Breast epithelium (tissue), 4 donors: ENCODE measurements at regions not wholly inside any gene's neighbourhood (a gene's known extent, or its start where the extent isn't known, plus 50 kb on each side); places are given as distances from the start of the nearest gene placed in this dataset.

Experiments
- DNase-seq, 2 donors: peaks; one replicate each; pipeline ENCODE4 v3.0.0-alpha.2; 2019; ENCODE audit warnings: low spot score in 2 of 2
- H3K27ac ChIP-seq, 2 donors: fragments of 200-600 bp; sonication (generic) in 1 of 2; one replicate each; pipeline ENCODE4 v1.5.1; 2016 to 2019; ENCODE audit warnings: mild to moderate bottlenecking in 1 of 2
- H3K27me3 ChIP-seq, 2 donors: fragments of 200-600 bp; sonication (generic) in 1 of 2; one replicate each; pipeline versions ENCODE4 v1.5.1 to v1.6.0; 2017 to 2019; ENCODE audit warnings: control low read depth in 1 of 2, mild to moderate bottlenecking in 1 of 2
- H3K36me3 ChIP-seq: fragments of 200-600 bp; one replicate; pipeline ENCODE4 v1.5.1; 2019
- H3K4me1 ChIP-seq, 2 donors: fragments of 200-600 bp; sonication (generic); one replicate each; pipeline ENCODE4 v1.5.1; 2016 to 2019; ENCODE audit warnings: control low read depth in 1 of 2
- H3K4me3 ChIP-seq, 3 donors: fragments of 200-600 bp; sonication (generic); 1 replicate in 2 of 3; 2 replicates in 1 of 3; pipeline ENCODE4 v1.5.1; 2016 to 2019; ENCODE audit warnings: mild to moderate bottlenecking in 3 of 3, moderate library complexity in 2 of 3
- H3K9me3 ChIP-seq, 2 donors: fragments of 200-600 bp; sonication (generic) in 1 of 2; one replicate each; pipeline ENCODE4 v1.5.1; 2016 to 2019; ENCODE audit warnings: control low read depth in 1 of 2
- POLR2A ChIP-seq: fragments of 450-650 bp; IDR thresholded peaks from one replicate; pipeline ENCODE4 v1.6.1; 2016; ENCODE audit warnings: antibody characterized with exemption, mild to moderate bottlenecking, moderate library complexity
- POLR2AphosphoS5 ChIP-seq, 3 donors: sonication (generic); formaldehyde crosslinking; IDR thresholded peaks; one replicate each; pipeline ENCODE4 v1.6.1; 2017; ENCODE audit warnings: antibody characterized with exemption in 3 of 3
- intact Hi-C: fragments of 100-400 bp; cut with DNase I; formaldehyde crosslinking; loops from one replicate; pipeline ENCODE4 v1.15.1; 2023; ENCODE audit warnings: low total_unique reads
- TF ChIP-seq, protein P1 (sequence below), 3 donors: fragments of 450-650 bp; IDR thresholded peaks; one replicate each; pipeline ENCODE4 v1.5.1; 2016 to 2017; ENCODE audit warnings: antibody characterized with exemption in 3 of 3, mild to moderate bottlenecking in 3 of 3, moderate library complexity in 3 of 3

DNA sequence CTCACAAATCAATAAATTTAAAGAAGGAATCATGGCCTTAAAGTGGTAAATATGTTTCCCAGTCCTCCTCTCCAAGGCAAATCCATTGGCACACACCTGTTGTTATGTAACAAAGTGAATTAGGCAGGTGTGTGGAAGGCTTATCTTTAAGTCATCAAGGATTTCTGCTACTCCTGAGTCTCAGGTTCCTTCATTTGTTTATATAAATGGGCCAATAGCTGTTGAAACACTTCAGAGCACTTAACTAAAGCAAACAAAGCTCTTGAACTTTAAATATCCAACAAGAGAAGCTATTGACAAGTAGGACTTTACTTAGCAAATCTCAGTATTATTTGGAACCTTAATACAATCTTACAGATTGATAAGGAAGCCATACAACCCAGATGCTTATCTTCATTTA lies 99.3 kb upstream of the ESRRG start:
- Histone ChIP-seq H3K36me3 (no peaks in the 10 kb centered on the region), H3K9me3 (no peaks in the 10 kb centered on the region), H3K27me3 (no peaks in the 10 kb centered on the region), H3K27ac (no peak overlapping the region), H3K4me3 (no peak overlapping the region), H3K4me1 (no peaks in the 10 kb centered on the region)
- intact Hi-C loops: no loop called here
- TF ChIP-seq POLR2AphosphoS5 (IDR thresholded peaks at IDR 0.05) (no peak), POLR2A (no peak)
- TF ChIP-seq, protein P1, sequence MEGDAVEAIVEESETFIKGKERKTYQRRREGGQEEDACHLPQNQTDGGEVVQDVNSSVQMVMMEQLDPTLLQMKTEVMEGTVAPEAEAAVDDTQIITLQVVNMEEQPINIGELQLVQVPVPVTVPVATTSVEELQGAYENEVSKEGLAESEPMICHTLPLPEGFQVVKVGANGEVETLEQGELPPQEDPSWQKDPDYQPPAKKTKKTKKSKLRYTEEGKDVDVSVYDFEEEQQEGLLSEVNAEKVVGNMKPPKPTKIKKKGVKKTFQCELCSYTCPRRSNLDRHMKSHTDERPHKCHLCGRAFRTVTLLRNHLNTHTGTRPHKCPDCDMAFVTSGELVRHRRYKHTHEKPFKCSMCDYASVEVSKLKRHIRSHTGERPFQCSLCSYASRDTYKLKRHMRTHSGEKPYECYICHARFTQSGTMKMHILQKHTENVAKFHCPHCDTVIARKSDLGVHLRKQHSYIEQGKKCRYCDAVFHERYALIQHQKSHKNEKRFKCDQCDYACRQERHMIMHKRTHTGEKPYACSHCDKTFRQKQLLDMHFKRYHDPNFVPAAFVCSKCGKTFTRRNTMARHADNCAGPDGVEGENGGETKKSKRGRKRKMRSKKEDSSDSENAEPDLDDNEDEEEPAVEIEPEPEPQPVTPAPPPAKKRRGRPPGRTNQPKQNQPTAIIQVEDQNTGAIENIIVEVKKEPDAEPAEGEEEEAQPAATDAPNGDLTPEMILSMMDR (IDR thresholded peaks at IDR 0.05): no peak
- DNase-seq: no peak

DNA sequence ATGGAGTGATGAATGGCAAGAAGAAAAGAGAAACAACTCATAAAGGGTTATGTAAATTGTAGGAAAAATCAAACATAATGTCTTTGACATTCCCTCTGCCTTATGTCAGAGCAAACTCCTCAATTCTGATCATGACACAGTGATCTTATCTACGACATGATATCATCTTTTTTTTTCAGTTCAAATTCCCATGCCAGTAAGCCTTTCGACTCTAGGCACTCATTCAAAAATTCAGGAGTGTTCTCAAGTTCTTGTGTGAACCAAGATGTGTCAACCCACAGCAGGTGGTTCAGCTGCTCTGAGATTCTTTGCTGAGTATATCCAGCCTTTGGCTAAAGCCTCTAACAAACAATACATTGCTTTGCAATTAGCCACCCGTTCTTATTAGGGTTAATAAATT lies 97.1 kb upstream of the ESRRG start:
- Histone ChIP-seq H3K4me1 (no peaks in the 10 kb centered on the region), H3K36me3 (no peaks in the 10 kb centered on the region)

DNA sequence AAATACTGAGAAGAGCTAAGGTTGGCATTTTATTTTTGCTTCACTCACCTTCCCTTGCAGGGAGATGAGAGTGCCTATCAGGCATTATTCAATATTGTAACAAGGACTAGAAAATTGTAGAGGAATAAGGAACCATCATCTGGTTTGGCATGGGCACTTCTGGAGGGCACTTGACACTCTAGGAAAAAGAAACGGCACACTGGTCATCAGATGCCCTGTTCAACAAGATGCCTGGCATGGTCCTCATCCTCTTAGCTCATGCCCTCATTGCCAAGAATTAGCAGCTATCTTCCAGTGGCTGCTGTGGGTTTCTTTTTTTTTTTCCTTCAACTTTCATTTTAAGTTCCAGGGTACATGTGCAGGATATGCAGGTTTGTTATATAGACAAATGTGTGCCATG lies 95.1 kb upstream of the ESRRG start:
- Histone ChIP-seq H3K27ac (no peak overlapping the region), H3K9me3 (no peaks in the 10 kb centered on the region), H3K4me3 (no peak overlapping the region), H3K36me3 (no peaks in the 10 kb centered on the region), H3K4me1 (no peaks in the 10 kb centered on the region), H3K27me3 (no peaks in the 10 kb centered on the region)
- DNase-seq: no peak
- intact Hi-C loops: no loop called here
- TF ChIP-seq POLR2A: no peak
- no peak for TF ChIP-seq POLR2AphosphoS5 (IDR thresholded peaks at IDR 0.05)
- TF ChIP-seq, protein P1 (IDR thresholded peaks at IDR 0.05): no peak

More for the DNA sequence above, 97.1 kb upstream of the ESRRG start:
- intact Hi-C loops: no loop called here
- no peaks in the 10 kb centered on the region for H3K27me3 ChIP-seq
- TF ChIP-seq, protein P1 (IDR thresholded peaks at IDR 0.05): no peak
- TF ChIP-seq POLR2A (no peak), POLR2AphosphoS5 (IDR thresholded peaks at IDR 0.05) (no peak)
- no peak overlapping the region for H3K27ac ChIP-seq
- H3K9me3 ChIP-seq: no peaks in the 10 kb centered on the region
- H3K4me3 ChIP-seq: no peak overlapping the region
- no peak for DNase-seq

DNA sequence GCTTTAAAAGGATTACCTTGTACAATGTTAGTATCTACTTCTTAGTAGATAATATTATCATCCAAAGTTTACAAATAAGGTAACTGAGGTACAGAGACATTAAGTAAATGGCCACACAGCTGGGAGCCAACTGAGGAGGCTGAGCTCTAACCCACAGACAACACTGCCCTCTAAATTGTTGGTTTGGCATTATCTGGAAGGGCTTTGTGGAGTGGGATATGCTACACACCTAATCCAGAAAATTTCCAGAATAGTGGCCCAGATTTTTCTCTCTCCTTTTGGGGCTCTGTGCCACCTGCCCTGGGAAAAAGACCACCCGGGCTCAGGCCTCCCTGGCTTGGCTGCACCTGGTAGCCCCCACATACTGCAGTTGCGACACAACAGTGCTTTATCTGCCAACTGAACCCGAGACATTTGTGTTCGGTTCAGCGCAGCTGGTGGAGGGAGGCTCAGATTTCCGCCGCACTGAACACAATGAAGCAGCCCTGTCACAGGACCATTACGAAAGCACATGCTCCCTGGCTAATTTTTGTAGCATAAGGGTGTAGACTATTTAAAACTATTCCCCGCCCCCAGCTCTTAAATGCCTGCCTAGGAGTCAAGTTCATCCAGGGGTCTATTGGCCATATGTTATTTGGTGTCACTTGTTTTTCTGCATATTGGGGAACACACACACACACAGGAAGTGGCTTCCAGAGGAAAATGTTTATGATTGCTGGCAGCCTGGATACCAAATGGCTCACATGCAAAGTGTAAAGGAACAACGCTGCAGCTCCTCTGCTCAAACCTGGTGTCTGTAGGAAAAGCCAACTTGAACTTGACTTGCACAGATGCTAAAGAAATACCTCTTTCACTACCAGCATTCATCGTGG lies 92.3 kb upstream of the ESRRG start:
- Histone ChIP-seq H3K27ac (no peak overlapping the region), H3K9me3 (no peaks in the 10 kb centered on the region), H3K36me3 (no peaks in the 10 kb centered on the region), H3K4me1 (no peaks in the 10 kb centered on the region), H3K4me3 (no peak overlapping the region), H3K27me3 (no peaks in the 10 kb centered on the region)
- intact Hi-C loops: no loop called here
- no peak for DNase-seq
- TF ChIP-seq, protein P1 (IDR thresholded peaks at IDR 0.05): no peak
- no peak for TF ChIP-seq POLR2AphosphoS5 (IDR thresholded peaks at IDR 0.05)
- TF ChIP-seq POLR2A: no peak

DNA sequence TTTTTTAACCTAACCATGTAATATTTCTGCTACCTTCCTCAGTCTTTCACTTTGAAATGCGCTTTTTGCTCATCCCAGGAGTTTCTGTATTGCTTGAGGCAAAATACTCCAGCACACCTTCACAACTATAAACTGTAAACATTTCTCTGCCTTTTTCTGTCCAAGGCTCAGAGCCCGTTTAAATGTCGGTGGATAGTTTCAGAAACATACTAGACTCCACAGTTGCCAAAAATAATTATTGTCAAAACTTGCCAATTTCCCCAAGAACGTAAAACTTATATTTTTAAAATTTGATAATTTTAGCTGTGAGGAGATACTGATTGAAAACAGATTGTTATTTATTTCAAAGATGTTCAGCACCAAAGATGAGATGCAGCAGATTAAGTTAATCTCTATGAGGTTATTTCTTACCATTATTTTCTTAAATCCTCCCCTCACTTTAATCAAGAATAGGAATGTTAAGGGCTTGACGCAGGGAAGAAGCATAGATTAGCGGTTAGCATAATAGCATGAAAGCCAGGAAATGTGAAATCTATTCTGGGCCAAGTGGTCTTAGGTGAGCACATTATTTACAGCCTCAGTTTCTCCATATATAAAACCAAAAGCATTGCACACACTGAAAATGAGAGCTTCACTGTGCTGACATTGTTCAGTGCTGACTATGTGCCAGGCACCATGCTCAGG lies 91.5 kb upstream of the ESRRG start:
- DNase-seq: no peak
- intact Hi-C loops: no loop called here
- H3K27ac ChIP-seq: no peak overlapping the region

More for the DNA sequence above, 91.5 kb upstream of the ESRRG start:
- Histone ChIP-seq H3K4me1 (no peaks in the 10 kb centered on the region), H3K4me3 (no peak overlapping the region), H3K27me3 (no peaks in the 10 kb centered on the region), H3K36me3 (no peaks in the 10 kb centered on the region), H3K9me3 (no peaks in the 10 kb centered on the region)
- TF ChIP-seq, protein P1 (IDR thresholded peaks at IDR 0.05): no peak
- no peak for TF ChIP-seq POLR2AphosphoS5 (IDR thresholded peaks at IDR 0.05)
- TF ChIP-seq POLR2A: no peak
